ENCODE measurements at regions not wholly inside any gene's neighbourhood (a gene's known extent, or its start where the extent isn't known, plus 50 kb on each side); places are given as distances from the start of the nearest gene placed in this dataset.
A peak's percentile ranks its signal among the peaks of the same experiment; 100 is the strongest.
"Not testable (repeated sequence)": the region's sequence is repeated elsewhere in the genome, so short reads cannot be mapped to it uniquely, and the experiment has no call there.

DNA sequence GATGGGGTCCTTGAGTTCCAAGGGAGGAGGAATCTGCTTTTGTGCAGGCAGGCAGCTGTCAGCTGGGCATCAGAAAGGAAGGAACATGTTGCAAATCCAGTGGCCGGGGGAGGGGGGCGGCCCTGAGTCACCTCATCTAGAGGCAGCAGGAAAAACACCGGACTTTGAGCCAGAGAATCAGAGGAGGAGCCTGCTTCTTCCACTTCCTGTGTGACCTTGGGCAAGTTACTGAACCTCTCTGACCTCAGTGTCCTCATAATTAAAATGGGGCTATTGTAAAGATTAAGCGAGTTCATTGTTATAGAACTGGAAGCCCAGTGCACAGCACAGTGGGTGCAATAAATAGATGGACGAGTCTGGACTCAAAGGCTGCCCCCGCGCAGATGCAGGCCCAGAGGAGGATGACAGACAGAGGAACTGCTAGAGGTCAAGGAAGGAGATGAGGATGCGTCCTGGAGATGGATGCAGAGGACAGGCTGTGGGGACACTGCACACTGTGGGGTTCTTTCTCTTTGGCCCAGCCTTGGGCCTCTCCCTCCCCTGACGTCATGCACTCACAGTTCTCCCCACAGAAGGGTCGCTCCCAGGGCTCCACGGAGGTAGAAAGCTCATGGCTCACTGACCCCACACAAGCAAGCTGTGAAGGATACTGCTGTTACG, 714.3 kb downstream of the MATN1 start:
- no peak for DNase-seq

DNA sequence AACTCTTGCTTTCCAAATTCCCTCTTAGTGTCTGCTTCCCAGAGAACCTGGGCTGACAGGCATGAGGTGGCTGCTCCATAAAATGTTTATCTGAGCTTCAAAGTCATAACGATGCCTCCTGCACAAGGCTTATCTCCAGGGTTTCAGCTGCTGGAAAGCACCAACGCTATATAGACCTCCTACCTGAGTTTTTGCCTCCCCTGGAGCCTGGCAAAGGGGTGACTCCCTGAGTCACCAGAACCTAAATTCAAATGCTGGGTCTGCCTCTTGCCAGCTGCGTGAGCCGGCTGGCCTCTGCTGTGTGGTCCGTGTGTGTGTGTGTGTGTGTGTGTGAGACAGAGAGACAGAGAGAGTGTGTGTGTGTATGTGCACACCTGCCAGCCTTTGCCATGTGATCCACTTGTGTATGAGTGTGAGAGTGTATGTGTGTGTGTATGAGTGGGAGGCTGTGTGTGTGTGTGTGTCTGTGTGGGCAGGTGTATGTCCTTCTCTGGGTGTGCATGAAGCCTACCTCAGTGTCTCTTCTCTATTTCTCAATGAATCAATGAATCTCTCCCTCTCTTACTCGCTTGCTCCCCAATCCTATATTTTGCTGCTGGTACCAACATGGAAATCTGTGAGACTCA, 714.9 kb downstream of the MATN1 start:
- DNase-seq = no peak

DNA sequence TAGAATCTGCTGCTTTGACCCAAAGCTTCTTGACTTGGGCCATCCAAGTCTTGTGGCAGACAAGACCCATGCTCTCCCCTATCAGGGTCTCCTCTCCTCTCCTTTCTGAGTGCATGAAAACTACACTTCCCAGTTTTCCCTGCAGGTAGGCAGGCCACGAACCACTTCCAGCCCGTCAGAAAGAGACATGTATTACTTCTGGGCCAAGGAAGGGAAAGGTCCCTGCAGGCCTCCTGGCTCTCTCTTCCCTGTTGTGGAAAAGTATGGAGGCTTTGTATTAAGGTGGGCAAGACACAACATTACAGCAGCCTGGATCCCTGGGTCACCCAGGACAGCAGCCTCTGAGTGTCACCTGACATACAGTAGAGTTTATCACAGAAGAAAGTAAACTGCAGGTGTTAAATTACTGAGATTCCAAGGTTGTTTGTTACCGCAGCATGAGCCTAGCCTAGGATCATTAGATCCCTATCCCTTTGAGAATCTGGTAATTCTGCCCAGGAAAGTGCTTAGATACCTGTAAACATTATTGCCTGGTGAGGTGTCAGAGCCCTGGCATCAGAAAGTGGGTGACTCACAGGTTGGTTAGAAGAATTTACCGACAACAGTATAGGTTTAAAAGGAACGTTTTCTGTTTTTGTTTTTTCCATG, 717.3 kb downstream of the MATN1 start:
- DNase-seq = no peak

DNA sequence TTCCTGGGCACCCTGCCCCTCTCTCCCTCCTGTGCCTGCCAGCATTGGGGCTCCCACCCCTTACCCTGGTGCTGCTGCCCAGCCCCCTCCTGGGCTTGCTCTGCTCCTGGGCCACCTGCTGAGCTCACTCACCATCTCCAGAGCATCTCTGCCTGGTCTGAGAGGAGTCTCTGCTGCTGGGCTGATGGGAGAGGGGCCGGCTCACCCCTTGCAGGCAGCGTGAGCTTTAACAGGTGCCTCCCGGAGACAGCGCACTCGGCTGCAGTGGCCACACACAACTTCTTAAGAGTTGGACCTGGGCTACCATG, 721.7 kb downstream of the MATN1 start:
- DNase-seq = no peak

DNA sequence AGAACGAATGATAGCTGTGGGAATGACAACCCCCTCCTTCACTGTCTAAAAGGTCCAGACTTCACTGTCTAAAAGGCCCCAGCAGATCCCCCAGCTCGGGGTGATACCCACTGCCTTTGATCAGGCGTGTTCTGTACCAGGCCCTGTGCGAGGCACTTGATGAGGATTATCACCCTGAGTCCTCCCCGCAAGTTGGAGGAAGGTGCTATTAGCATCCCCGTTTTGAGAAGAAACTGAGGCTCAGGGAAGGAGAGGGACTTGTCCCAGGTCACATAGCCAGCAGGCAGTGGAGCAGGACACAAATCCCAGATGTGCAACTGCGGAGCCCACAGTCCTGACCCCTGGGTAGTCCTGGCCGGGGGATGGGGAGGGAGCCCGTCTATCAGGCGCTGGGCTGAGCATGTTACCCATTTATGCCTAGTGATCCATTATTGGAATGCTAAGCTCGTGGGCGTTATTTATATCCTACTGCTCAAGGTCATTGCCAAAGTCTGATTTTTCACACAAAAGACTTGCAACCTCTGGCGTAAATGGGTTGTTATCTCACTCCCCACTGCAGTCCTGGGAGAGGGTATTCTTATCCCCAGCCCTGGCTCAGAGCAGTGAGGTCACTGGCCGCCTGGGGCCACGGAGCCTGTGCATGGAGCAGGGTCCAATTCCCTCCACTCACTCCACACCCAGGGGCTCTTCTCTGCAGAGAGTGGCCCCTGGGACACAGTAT, 722.2 kb downstream of the MATN1 start:
- DNase-seq = no peak

DNA sequence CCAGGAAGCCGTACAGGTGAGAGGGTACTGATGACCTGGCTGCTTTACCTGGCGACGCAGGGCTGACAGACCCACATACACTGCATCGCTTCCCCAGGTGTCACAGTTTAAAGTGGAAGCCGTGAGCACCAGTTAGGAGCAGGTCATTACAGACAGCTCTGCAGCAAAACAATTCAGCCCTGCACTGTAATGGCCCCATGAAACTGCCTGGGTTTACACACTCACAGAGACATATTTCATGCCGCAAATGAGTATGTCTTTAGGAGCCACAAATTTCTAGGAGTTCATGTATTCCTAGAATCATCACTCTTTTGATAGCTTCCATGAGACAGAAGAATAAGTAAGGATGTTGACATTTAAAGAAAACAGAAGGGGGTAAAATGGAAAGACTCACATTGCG, 723.1 kb downstream of the MATN1 start:
- no peak for DNase-seq

DNA sequence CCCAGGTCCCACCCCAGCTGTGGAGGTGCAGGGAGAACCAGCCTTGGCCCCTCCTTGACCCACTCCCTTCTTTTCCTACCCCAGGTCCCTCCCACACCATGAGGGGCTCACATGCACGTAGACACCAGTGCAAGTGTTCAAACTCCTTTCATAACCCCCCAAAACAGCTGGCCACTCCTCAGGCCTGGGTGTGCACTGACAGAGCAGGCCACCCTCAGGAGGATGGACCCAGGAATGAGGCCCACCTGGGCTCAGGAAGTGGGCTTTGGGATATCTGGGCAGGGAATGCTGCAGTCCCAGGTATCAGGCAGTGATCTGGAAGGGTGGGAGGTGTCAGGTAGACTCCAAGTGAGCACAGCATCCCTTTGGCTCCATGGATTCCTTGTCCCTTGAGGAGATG, 723.8 kb downstream of the MATN1 start:
- DNase-seq = no peak

DNA sequence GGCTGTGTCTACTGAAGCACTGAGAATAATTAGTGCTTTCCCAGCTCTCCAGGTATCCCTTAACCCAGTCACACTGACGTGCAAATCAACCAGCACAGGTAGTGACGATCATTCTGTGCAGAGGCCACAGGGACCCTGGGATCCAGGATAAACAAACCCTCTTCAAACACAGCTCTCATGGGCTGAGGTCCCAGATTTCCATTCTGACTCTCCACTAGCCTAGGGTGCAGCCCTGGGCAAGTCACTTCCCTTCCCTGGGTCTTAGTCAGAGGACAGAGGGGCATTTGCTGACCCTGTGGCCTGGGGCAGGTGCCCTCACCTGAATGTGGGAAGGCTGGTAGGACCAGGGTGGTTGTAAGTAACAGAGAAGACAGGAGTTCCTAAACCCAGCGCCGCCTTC, 724.7 kb downstream of the MATN1 start:
- DNase-seq = no peak

DNA sequence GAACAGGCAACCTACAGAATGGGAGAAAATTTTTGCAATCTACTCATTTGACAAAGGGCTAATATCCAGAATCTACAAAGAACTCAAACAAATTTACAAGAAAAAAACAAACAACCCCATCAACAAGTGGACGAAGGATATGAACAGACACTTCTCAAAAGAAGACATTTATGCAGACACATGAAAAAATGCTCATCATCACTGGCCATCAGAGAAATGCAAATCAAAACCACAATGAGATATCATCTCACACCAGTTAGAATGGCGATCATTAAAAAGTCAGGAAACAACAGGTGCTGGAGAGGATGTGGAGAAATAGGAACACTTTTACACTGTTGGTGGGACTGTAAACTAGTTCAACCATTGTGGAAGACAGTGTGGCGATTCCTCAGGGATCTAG, 725.6 kb downstream of the MATN1 start:
- not testable (repeated sequence) for DNase-seq

DNA sequence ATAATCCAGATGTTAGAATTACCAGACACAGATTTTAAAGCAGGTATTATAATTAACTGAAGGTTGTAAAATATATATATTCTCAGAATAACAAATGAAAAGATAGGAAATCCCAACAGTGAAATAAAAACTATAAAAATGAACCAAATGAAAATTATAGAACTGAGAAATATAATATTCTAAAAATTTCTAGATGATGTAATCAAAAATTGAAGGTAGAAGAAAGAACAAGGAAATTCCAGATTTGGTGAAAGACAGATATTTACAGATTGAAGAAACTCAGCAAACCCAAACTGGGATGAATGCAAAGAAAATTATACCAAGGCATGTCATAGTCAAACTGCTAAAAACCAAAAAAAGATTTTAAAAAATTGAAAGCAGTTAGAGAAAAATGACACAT, 729.4 kb downstream of the MATN1 start:
- no peak for DNase-seq

DNA sequence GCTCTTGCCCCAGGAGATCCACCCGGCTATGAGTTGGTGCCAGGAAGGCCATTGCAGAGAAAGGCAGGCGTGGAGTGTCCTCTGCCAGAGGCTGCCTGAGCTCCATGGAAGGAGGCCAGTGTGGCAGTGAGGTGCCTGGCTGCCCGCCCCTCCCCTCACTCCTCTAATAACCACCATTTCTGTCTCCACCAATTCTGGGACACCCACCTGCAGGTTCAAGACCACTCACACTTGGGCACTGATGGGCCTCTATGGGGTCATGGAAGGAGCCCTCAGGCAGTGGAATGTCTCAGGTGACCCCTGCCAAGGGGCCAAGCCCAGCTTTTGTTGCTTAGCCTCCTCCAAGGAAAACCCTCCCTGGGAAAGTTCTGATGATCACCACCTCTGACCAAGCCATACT, 731.6 kb downstream of the MATN1 start:
- DNase-seq = no peak

DNA sequence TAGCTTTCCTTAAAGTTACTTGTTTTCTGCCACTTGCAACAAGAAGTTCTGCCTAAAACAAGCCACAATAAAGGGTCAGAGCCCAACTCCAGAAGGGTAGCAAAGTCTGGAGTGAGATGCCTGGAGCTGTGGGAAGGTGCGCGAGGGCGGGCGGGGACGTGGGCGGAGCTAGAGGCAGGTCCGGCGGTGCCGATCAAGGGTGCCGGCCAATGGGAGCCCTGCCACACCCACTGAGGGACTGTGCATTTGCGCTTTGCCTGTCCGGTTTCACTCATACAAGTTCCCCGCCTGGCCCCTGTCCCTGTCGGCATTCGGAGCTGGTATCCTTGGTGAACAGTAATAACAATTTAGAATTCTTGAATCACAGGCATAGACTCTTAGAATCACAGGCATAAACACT, 732.4 kb downstream of the MATN1 start:
- DNase-seq = peak; percentile 6

DNA sequence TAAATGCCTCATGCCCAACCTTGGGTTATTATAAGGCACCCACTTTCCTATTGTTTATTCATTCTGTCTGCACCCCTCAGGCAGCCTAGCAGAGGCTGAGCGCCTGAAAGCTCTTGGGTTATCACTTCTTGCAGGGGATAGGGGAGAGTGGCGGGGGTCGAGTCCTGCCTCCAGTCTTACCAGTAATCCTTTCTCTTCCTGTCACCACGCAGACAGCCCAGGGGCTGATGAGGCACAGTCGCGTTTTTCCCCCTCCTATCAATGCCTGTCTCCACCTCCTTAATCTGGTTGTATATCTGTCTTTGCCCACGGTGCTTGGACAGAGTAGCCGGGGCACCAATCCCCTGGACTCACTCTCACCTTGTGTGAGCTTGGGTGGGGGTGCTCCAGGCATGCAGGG, 733.1 kb downstream of the MATN1 start:
- no peak for DNase-seq

DNA sequence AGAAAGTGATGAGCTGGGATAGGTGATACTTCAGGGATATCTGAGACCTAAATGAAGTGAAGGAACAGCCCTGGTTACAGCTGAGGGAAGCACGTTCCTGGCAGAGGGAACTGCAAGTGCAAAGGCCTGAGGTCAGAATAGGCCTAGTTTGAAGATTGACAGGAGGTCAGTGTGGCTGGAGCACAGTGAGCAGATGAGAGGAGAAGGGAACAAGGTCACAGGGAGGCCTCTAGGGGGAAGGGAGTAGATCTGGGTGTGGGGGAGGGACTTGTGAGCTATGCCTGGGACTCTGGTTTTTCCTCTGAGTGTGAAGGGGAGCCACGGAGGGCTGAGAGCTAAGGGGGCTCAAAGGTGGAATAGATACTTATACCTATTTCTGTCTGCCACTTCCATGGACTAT, 736.4 kb downstream of the MATN1 start:
- no peak for DNase-seq

DNA sequence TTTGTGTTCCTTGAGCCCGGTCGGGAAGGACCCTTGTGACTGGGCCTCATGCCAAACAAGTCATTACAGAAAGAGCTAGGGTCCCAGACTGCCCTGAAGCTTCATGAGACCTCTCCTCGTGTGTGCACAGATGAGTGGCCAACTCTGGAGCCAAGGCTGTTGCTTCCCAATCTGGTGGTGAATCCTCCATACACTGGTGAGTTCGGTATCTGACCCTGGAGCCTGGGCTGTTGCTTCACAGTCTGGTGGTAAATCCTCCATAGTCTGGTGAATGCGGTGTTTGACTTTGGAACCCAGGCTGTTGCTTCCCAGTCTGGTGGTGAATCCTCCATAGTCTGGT, 737.8 kb downstream of the MATN1 start:
- no peak for DNase-seq

DNA sequence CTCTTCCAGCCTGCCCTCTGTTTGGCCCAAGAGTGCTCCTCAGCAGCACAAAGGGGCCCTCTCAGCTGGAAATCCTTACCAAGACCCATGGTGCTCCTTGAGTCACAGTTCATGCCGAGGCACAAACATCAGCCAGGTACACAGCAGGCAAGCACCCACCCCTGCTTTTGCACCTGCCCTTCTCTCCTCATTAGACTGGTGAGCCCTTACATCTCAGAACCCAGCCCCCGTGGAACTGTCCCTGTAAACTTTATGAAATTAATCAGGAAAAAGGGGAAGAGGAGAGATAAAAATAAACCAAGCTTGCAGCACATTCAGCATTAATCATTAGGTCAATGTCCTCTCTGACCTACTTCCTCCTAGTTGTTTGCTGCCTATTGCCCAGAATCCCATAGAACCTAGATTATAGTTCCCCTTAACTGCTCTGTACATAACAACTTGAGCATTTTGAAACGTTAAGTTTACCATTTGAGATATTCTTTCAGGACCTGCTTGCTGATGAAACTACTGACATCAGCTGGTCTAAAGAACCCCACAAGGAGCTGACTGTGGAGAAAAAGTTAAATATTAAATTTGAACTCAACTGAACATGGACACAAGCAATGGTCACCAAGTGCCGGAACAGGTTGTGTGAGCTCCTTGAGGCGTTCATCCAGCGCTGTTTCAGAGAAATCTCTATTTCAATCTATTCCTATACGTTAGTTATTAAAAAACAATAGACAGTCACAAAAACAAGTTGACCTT, 738.4 kb downstream of the MATN1 start:
- DNase-seq = no peak

DNA sequence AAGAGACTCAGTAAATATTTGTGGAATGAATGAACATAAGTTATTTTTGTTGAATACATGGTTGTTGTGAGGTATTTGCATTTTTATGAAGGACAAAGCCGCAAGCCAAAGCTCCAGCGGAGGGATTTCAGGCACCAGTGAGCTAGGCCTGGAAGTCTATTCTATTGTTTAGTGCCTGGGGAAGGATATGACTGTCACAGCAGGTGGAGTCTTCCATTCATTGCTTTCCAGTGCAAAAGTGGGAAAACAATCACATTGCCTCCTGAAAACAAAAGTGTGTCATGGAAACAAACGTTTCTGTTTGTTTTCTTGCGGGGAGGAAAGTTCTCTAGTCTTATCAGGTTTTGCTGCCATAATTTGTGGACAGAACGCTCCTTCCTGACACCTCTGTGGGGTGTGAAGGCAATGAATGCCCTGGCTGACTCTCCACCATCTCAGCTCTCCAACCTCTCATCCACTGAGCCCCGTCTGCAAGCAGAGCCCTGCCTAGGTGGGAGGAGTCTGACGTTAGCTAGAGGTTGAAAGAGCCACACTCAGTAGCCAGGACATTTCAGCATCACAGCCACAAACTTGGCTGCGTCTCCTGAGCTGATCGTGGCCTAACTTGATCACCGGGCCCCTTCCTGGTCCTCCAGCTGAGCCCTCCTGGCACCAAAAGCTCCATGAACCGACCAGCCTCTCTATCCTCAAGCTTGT, 739.1 kb downstream of the MATN1 start:
- no peak for DNase-seq

DNA sequence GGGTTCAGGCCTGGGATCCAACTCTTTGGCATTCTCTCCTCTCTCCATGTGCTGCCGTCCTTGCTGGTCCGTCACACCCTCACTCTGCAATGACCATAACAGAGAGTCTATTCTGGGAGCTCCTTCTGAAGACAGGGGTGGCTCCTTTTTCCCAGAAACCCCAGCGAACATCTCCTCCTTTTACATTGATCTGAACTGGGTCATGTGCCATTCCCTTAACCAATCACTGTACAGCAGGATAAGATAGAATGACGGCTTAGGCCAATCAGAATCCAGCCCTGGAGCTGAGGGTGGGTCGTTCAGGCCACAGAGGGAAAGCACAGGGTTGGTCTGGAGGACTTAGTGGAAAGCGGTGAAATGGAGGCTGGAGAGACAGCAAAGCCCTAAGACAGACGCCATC, 740.1 kb downstream of the MATN1 start:
- no peak for DNase-seq

DNA sequence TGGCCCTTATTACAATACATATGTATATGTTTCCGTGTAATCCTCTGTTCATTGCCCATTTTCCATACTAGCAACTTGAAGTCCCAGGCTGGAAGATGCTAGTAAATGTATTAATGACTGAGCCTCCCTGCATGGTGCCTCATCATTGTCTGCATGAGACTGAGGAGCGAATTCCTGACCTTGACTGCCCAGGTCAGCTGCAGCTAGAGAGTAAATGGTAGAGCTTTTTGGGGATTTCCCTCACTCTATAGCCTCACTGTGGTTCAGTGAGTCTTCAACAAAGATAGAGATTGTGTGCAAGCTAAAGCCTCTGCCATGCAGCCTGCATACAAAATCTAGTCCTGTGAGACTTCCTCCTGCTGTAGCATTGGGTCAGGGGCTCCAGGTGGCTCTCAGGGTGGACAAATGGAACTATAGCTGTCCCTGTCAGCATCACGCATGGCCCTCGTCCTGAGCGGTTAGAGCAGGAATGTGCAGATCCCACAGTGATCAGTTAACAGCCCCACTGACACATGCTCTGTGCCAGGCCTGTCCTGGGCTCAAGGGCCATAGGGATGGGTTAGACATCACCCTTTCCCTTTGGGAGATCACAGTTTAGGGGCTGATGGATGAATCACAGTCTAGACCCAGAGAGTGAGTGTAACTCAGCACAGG, 741.7 kb downstream of the MATN1 start:
- no peak for DNase-seq

DNA sequence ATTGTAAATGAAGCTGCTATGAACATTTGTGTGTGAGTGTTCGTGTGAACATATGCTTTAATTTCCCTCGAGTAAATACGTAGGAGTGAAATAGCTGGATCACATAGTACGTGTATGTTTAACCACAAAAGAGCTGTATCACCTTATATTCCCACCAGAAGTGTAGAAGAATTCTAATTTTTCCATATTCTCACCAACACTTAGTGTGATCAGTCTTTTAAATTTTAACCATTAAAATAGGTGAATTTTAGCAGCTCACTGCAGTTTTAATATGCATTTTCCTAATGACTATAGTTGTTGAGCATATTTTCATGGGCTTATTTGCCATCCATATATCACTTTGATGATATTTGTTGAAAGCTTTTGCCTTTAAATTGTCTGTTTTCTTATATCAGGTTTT, 741.2 kb downstream of the PTPRU start:
- DNase-seq = no peak

DNA sequence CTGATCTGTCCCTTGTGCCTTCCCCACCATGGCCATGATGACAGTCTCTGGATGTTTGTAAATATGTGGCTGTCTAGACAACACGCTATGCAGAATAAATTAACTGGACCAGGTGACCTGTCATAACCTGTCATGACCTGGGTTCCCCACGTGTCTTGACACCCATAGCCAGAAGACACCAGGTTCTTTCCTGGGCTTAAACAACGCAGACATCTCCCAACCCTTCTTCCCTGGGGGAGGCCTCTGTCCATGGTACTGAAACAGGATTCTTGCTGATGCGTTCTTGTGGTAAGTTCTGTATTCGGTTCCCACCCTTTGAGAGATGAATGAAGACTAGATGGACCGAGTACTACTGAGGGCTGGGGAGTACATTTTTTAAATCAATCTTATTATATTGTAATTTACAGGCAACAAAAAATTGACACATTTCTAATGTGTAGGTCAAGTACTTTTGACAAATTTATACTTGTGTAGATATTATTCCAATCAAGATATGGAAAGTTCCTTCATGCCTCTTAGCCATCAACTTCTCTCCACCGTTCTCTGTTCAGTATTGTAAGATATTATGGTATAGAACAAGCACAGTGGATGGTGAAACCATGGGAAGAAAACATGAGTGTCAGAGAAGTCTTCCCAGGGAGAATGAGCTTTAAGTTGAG, 738.8 kb downstream of the PTPRU start:
- no peak for DNase-seq

DNA sequence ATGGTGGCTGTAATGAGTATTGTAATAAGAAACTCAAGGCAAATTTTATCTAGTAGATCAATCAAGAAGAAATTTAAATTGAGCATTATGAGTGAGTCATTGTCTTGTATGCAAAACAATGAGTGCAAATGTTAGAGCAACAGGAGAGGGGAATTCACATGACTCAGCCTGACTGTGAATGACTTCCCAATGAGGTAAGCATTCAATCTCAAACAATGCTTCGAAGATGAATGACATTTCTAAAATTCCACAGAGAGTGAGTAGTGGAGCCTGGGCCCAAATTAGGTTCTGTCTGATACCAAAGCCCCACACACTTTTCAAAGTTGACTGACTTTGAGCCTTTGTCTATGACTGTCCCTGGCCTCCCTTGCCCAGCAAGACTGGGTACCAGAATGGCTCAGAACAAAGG, 738.0 kb downstream of the PTPRU start:
- peak; percentile 10 for DNase-seq
